ENCODE measurements at regions not wholly inside any gene's neighbourhood (a gene's known extent, or its start where the extent isn't known, plus 50 kb on each side); places are given as distances from the start of the nearest gene placed in this dataset.
"Not testable (repeated sequence)": the region's sequence is repeated elsewhere in the genome, so short reads cannot be mapped to it uniquely, and the experiment has no call there.

GRCh38 chr10:118926072-118926417, 103.5 kb upstream of the NANOS1 start:
- Histone ChIP-seq H3K27me3 (ENCODE audit: control insufficient read depth in 2 of 2, insufficient read depth in 2 of 2, low read length in 2 of 2) (no peaks in the 10 kb centered on the region), H3K9ac (ENCODE audit: low read depth in 1 of 2, low read length in 2 of 2) (no peak overlapping the region), H3K4me3 (ENCODE audit: low read length in 2 of 2) (no peak overlapping the region), H3K36me3 (ENCODE audit: control insufficient read depth in 2 of 2, insufficient read depth in 2 of 2, low read length in 2 of 2) (no peaks in the 10 kb centered on the region), H3K4me1 (ENCODE audit: control insufficient read depth in 2 of 2, insufficient read depth in 2 of 2, low read length in 2 of 2) (peaks cover 0 to 2% of the 10 kb centered on the region in 2 donors), H3K27ac (ENCODE audit: low read depth in 2 of 2, low read length in 2 of 2) (no peak overlapping the region), H3K9me3 (ENCODE audit: control insufficient read depth in 2 of 2, low read length in 2 of 2) (no peaks in the 10 kb centered on the region)

GRCh38 chr10:118926441-118926840, 103.1 kb upstream of the NANOS1 start:
- no peak overlapping the region for H3K27ac ChIP-seq (ENCODE audit: low read depth in 2 of 2, low read length in 2 of 2)
- no peaks in the 10 kb centered on the region for H3K36me3 ChIP-seq (ENCODE audit: control insufficient read depth in 2 of 2, insufficient read depth in 2 of 2, low read length in 2 of 2)
- H3K9me3 ChIP-seq (ENCODE audit: control insufficient read depth in 2 of 2, low read length in 2 of 2), result no peaks in the 10 kb centered on the region
- no peaks in the 10 kb centered on the region for H3K27me3 ChIP-seq (ENCODE audit: control insufficient read depth in 2 of 2, insufficient read depth in 2 of 2, low read length in 2 of 2)
- H3K4me3 ChIP-seq (ENCODE audit: low read length in 2 of 2), result no peak overlapping the region
- H3K9ac ChIP-seq (ENCODE audit: low read depth in 1 of 2, low read length in 2 of 2), result no peak overlapping the region
- peaks cover 0 to 2% of the 10 kb centered on the region in 2 donors for H3K4me1 ChIP-seq (ENCODE audit: control insufficient read depth in 2 of 2, insufficient read depth in 2 of 2, low read length in 2 of 2)

GRCh38 chr10:118926903-118927302, 102.6 kb upstream of the NANOS1 start:
- Histone ChIP-seq H3K36me3 (ENCODE audit: control insufficient read depth in 2 of 2, insufficient read depth in 2 of 2, low read length in 2 of 2) (no peaks in the 10 kb centered on the region), H3K27ac (ENCODE audit: low read depth in 2 of 2, low read length in 2 of 2) (no peak overlapping the region), H3K4me1 (ENCODE audit: control insufficient read depth in 2 of 2, insufficient read depth in 2 of 2, low read length in 2 of 2) (peaks cover 0 to 2% of the 10 kb centered on the region in 2 donors), H3K4me3 (ENCODE audit: low read length in 2 of 2) (no peak overlapping the region), H3K27me3 (ENCODE audit: control insufficient read depth in 2 of 2, insufficient read depth in 2 of 2, low read length in 2 of 2) (no peaks in the 10 kb centered on the region), H3K9me3 (ENCODE audit: control insufficient read depth in 2 of 2, low read length in 2 of 2) (no peaks in the 10 kb centered on the region), H3K9ac (ENCODE audit: low read depth in 1 of 2, low read length in 2 of 2) (no peak overlapping the region)

GRCh38 chr10:118927321-118927720, 102.2 kb upstream of the NANOS1 start:
- Histone ChIP-seq H3K27me3 (ENCODE audit: control insufficient read depth in 2 of 2, insufficient read depth in 2 of 2, low read length in 2 of 2) (no peaks in the 10 kb centered on the region), H3K27ac (ENCODE audit: low read depth in 2 of 2, low read length in 2 of 2) (no peak overlapping the region), H3K9ac (ENCODE audit: low read depth in 1 of 2, low read length in 2 of 2) (no peak overlapping the region), H3K4me1 (ENCODE audit: control insufficient read depth in 2 of 2, insufficient read depth in 2 of 2, low read length in 2 of 2) (no peaks in the 10 kb centered on the region), H3K4me3 (ENCODE audit: low read length in 2 of 2) (no peak overlapping the region), H3K36me3 (ENCODE audit: control insufficient read depth in 2 of 2, insufficient read depth in 2 of 2, low read length in 2 of 2) (no peaks in the 10 kb centered on the region), H3K9me3 (ENCODE audit: control insufficient read depth in 2 of 2, low read length in 2 of 2) (no peaks in the 10 kb centered on the region)

GRCh38 chr10:118930614-118931013, 98.9 kb upstream of the NANOS1 start:
- H3K9ac ChIP-seq (ENCODE audit: low read depth in 1 of 2, low read length in 2 of 2), result no peak overlapping the region
- no peaks in the 10 kb centered on the region for H3K27me3 ChIP-seq (ENCODE audit: control insufficient read depth in 2 of 2, insufficient read depth in 2 of 2, low read length in 2 of 2)
- H3K27ac ChIP-seq (ENCODE audit: low read depth in 2 of 2, low read length in 2 of 2), result no peak overlapping the region
- H3K36me3 ChIP-seq (ENCODE audit: control insufficient read depth in 2 of 2, insufficient read depth in 2 of 2, low read length in 2 of 2), result no peaks in the 10 kb centered on the region
- H3K9me3 ChIP-seq (ENCODE audit: control insufficient read depth in 2 of 2, low read length in 2 of 2), result no peaks in the 10 kb centered on the region
- no peak overlapping the region for H3K4me3 ChIP-seq (ENCODE audit: low read length in 2 of 2)
- H3K4me1 ChIP-seq (ENCODE audit: control insufficient read depth in 2 of 2, insufficient read depth in 2 of 2, low read length in 2 of 2), result no peaks in the 10 kb centered on the region

- H3K27me3 ChIP-seq (ENCODE audit: control insufficient read depth in 2 of 2, insufficient read depth in 2 of 2, low read length in 2 of 2), result peaks cover 0 to 2% of the 10 kb centered on the region in 2 donors
- H3K27ac ChIP-seq (ENCODE audit: low read depth in 2 of 2, low read length in 2 of 2), result no peak overlapping the region
- no peaks in the 10 kb centered on the region for H3K9me3 ChIP-seq (ENCODE audit: control insufficient read depth in 2 of 2, low read length in 2 of 2)
- no peaks in the 10 kb centered on the region for H3K36me3 ChIP-seq (ENCODE audit: control insufficient read depth in 2 of 2, insufficient read depth in 2 of 2, low read length in 2 of 2)
- no peak overlapping the region for H3K9ac ChIP-seq (ENCODE audit: low read depth in 1 of 2, low read length in 2 of 2)
- H3K4me1 ChIP-seq (ENCODE audit: control insufficient read depth in 2 of 2, insufficient read depth in 2 of 2, low read length in 2 of 2), result no peaks in the 10 kb centered on the region
- no peak overlapping the region for H3K4me3 ChIP-seq (ENCODE audit: low read length in 2 of 2)
These were observed 98.1 kb upstream of the NANOS1 start for GRCh38 chr10:118931436-118931835.

- H3K27ac ChIP-seq (ENCODE audit: low read depth in 2 of 2, low read length in 2 of 2); H3K27me3 ChIP-seq (ENCODE audit: control insufficient read depth in 2 of 2, insufficient read depth in 2 of 2, low read length in 2 of 2); H3K36me3 ChIP-seq (ENCODE audit: control insufficient read depth in 2 of 2, insufficient read depth in 2 of 2, low read length in 2 of 2); H3K9me3 ChIP-seq (ENCODE audit: control insufficient read depth in 2 of 2, low read length in 2 of 2); H3K4me1 ChIP-seq (ENCODE audit: control insufficient read depth in 2 of 2, insufficient read depth in 2 of 2, low read length in 2 of 2); H3K4me3 ChIP-seq (ENCODE audit: low read length in 2 of 2); H3K9ac ChIP-seq (ENCODE audit: low read depth in 1 of 2, low read length in 2 of 2): not testable (repeated sequence)
These were observed 97.4 kb upstream of the NANOS1 start for GRCh38 chr10:118932154-118932553.

GRCh38 chr10:118937226-118937625, 92.3 kb upstream of the NANOS1 start:
- Histone ChIP-seq H3K9me3 (ENCODE audit: control insufficient read depth in 2 of 2, low read length in 2 of 2) (no peaks in the 10 kb centered on the region), H3K4me3 (ENCODE audit: low read length in 2 of 2) (no peak overlapping the region), H3K27me3 (ENCODE audit: control insufficient read depth in 2 of 2, insufficient read depth in 2 of 2, low read length in 2 of 2) (peaks cover 2 to 3% of the 10 kb centered on the region in 2 donors), H3K27ac (ENCODE audit: low read depth in 2 of 2, low read length in 2 of 2) (no peak overlapping the region), H3K4me1 (ENCODE audit: control insufficient read depth in 2 of 2, insufficient read depth in 2 of 2, low read length in 2 of 2) (no peaks in the 10 kb centered on the region), H3K9ac (ENCODE audit: low read depth in 1 of 2, low read length in 2 of 2) (no peak overlapping the region), H3K36me3 (ENCODE audit: control insufficient read depth in 2 of 2, insufficient read depth in 2 of 2, low read length in 2 of 2) (no peaks in the 10 kb centered on the region)

GRCh38 chr10:118939211-118940007, 90.1 kb upstream of the NANOS1 start:
- Histone ChIP-seq H3K27me3 (ENCODE audit: control insufficient read depth in 2 of 2, insufficient read depth in 2 of 2, low read length in 2 of 2) (peaks cover 2 to 3% of the 10 kb centered on the region in 2 donors), H3K4me1 (ENCODE audit: control insufficient read depth in 2 of 2, insufficient read depth in 2 of 2, low read length in 2 of 2) (no peaks in the 10 kb centered on the region), H3K4me3 (ENCODE audit: low read length in 2 of 2) (no peak overlapping the region), H3K9me3 (ENCODE audit: control insufficient read depth in 2 of 2, low read length in 2 of 2) (no peaks in the 10 kb centered on the region), H3K27ac (ENCODE audit: low read depth in 2 of 2, low read length in 2 of 2) (no peak overlapping the region), H3K36me3 (ENCODE audit: control insufficient read depth in 2 of 2, insufficient read depth in 2 of 2, low read length in 2 of 2) (no peaks in the 10 kb centered on the region), H3K9ac (ENCODE audit: low read depth in 1 of 2, low read length in 2 of 2) (no peak overlapping the region)

GRCh38 chr10:118940386-118940785, 89.1 kb upstream of the NANOS1 start:
- no peak overlapping the region for H3K4me3 ChIP-seq (ENCODE audit: low read length in 2 of 2)
- no peaks in the 10 kb centered on the region for H3K4me1 ChIP-seq (ENCODE audit: control insufficient read depth in 2 of 2, insufficient read depth in 2 of 2, low read length in 2 of 2)
- H3K9ac ChIP-seq (ENCODE audit: low read depth in 1 of 2, low read length in 2 of 2), result no peak overlapping the region
- H3K9me3 ChIP-seq (ENCODE audit: control insufficient read depth in 2 of 2, low read length in 2 of 2), result no peaks in the 10 kb centered on the region
- peaks cover 2 to 3% of the 10 kb centered on the region in 2 donors for H3K27me3 ChIP-seq (ENCODE audit: control insufficient read depth in 2 of 2, insufficient read depth in 2 of 2, low read length in 2 of 2)
- no peaks in the 10 kb centered on the region for H3K36me3 ChIP-seq (ENCODE audit: control insufficient read depth in 2 of 2, insufficient read depth in 2 of 2, low read length in 2 of 2)
- no peak overlapping the region for H3K27ac ChIP-seq (ENCODE audit: low read depth in 2 of 2, low read length in 2 of 2)

Data from mucosa of rectum (tissue), 2 donors.